Progenitor cell of endocrine pancreas (in vitro differentiated cells): ENCODE measurements at regions not wholly inside any gene's neighbourhood (a gene's known extent, or its start where the extent isn't known, plus 50 kb on each side); places are given as distances from the start of the nearest gene placed in this dataset.
A peak's percentile ranks its signal among the peaks of the same experiment; 100 is the strongest.

Experiments used
- DNase-seq: peaks from one replicate; pipeline ENCODE4 v3.0.0; 2021; ENCODE audit warnings: low spot score; ENCODE audit not compliant: unreplicated experiment
- H3K27ac Mint-ChIP-seq: 2 replicates; pipeline ENCODE4 v1.8.0; 2021; ENCODE audit warnings: mild to moderate bottlenecking, moderate library complexity, mixed read lengths
- H3K27me3 Mint-ChIP-seq: 2 replicates; pipeline ENCODE4 v1.8.0; 2021; ENCODE audit warnings: mixed read lengths
- H3K36me3 Mint-ChIP-seq: 2 replicates; pipeline ENCODE4 v1.8.0; 2022; ENCODE audit warnings: mixed read lengths; ENCODE audit not compliant: insufficient read depth
- H3K4me1 Mint-ChIP-seq: 2 replicates; pipeline ENCODE4 v1.8.0; 2021; ENCODE audit warnings: low read depth, mixed read lengths
- H3K4me3 Mint-ChIP-seq: 2 replicates; pipeline ENCODE4 v1.8.0; 2021; ENCODE audit warnings: low read depth, mild to moderate bottlenecking, moderate library complexity, mixed read lengths
- H3K9me3 Mint-ChIP-seq: 2 replicates; pipeline ENCODE4 v1.8.0; 2021; ENCODE audit warnings: low read depth, mixed read lengths
- CTCF ChIP-seq: fragments of 200-600 bp; sonication (generic); IDR thresholded peaks from one replicate; pipeline ENCODE4 v1.5.0; 2021; ENCODE audit warnings: antibody characterized with exemption, mild to moderate bottlenecking; ENCODE audit not compliant: unreplicated experiment

GRCh38 chr2:6764968-6765723 is 100.6 kb downstream of the CMPK2 start:
- H3K36me3 Mint-ChIP-seq: peaks cover 4% of the 10 kb centered on the region
- no peak for TF ChIP-seq CTCF
- DNase-seq: no peak
- H3K9me3 Mint-ChIP-seq: peaks cover 2% of the 10 kb centered on the region
- no peaks in the 10 kb centered on the region for H3K27me3 Mint-ChIP-seq
- H3K4me1 Mint-ChIP-seq: no peaks in the 10 kb centered on the region
- H3K27ac Mint-ChIP-seq: no peak overlapping the region
- H3K4me3 Mint-ChIP-seq: no peak overlapping the region

DNA sequence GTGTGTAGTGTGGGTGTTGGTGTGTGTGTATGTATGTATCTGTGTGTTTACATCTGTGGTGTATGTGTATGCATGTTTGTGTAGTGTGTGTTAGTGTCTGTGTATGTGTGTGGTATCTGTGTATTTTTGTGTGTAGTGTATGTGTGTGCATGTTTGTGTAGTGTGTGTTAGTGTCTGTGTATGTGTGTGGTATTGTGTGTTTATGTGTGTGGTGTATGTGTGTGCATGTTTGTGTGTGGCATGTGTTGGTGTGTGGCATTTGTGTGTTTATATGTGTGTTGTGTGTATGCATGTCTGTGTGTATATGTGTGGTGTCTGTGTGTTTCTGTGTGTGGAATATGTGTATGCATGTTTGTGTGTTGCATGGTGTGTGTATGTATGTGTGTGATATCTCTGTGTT is 96.4 kb downstream of the CMPK2 start:
- DNase-seq: no peak
- no peak overlapping the region for H3K4me3 Mint-ChIP-seq
- H3K9me3 Mint-ChIP-seq: peaks cover 2% of the 10 kb centered on the region
- H3K27me3 Mint-ChIP-seq: no peaks in the 10 kb centered on the region
- no peak overlapping the region for H3K27ac Mint-ChIP-seq
- peaks cover 26% of the 10 kb centered on the region for H3K4me1 Mint-ChIP-seq
- TF ChIP-seq CTCF: no peak
- H3K36me3 Mint-ChIP-seq: peaks cover 4% of the 10 kb centered on the region

- Mint-ChIP-seq H3K27ac (no peak overlapping the region), H3K4me3 (no peak overlapping the region), H3K4me1 (peaks cover 26% of the 10 kb centered on the region), H3K9me3 (peaks cover under 1% of the 10 kb centered on the region), H3K36me3 (peaks cover 2% of the 10 kb centered on the region), H3K27me3 (no peaks in the 10 kb centered on the region)
- TF ChIP-seq CTCF: no peak
- DNase-seq: no peak
Measured at GRCh38 chr2:6770006-6770405, 95.7 kb downstream of the CMPK2 start.

- peak overlapping the region; percentile 46 for H3K4me3 Mint-ChIP-seq
- DNase-seq: no peak
- peak overlapping the region; percentile 87 for H3K27ac Mint-ChIP-seq
- peaks cover 26% of the 10 kb centered on the region for H3K4me1 Mint-ChIP-seq
- peaks cover 3% of the 10 kb centered on the region for H3K9me3 Mint-ChIP-seq
- no peak for TF ChIP-seq CTCF
- H3K27me3 Mint-ChIP-seq: no peaks in the 10 kb centered on the region
- H3K36me3 Mint-ChIP-seq: no peaks in the 10 kb centered on the region
Measured at GRCh38 chr2:6771634-6772611, 93.8 kb downstream of the CMPK2 start.

DNA sequence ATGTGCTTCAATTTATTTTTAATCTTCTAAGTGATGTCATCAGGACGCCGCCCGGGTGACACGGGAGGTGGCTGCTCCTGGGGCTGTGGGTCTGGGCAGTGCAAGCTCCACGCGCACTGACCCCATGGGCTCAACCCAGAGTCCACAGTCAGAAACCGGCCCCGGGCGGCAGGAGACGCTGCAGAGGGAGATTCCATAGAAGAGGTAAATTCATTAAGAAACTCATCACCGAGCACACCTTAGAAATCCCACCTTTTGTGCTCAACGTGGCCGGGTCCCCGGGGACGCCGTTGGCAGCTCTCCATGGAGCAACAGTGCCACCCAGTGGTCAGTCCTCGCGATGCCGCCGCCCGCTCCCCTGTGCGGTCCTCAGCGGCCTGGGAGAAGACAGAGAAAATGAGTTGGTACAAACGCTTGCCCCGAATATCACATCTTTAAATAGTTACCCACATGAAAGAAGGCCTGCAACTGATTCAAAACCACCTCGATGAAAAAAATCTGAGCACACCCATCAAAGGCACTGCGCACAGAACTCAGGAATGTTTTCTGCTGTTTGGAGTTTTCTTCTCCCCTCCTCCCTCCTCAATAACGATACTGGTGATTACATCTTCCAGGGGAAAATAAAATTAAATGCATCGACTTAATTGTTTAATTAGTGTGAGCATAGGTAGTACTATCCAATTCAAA is 92.6 kb downstream of the CMPK2 start:
- TF ChIP-seq CTCF: peak; percentile 99
- peaks cover 3% of the 10 kb centered on the region for H3K9me3 Mint-ChIP-seq
- no peaks in the 10 kb centered on the region for H3K27me3 Mint-ChIP-seq
- peak; percentile 91 for DNase-seq
- peaks cover 26% of the 10 kb centered on the region for H3K4me1 Mint-ChIP-seq
- H3K27ac Mint-ChIP-seq: peak overlapping the region; percentile 94
- no peaks in the 10 kb centered on the region for H3K36me3 Mint-ChIP-seq
- peak overlapping the region; percentile 66 for H3K4me3 Mint-ChIP-seq
